Mesendoderm (in vitro differentiated cells): ENCODE measurements at regions not wholly inside any gene's neighbourhood (a gene's known extent, or its start where the extent isn't known, plus 50 kb on each side); places are given as distances from the start of the nearest gene placed in this dataset.

Source experiments
- DNase-seq: peaks from one replicate; pipeline ENCODE4 v3.0.0; 2013
- H2AK5ac ChIP-seq: 2 replicates; pipeline ENCODE4 v1.6.1; 2013; ENCODE audit warnings: low read length, inconsistent platforms
- H2BK120ac ChIP-seq: 2 replicates; pipeline ENCODE4 v1.6.1; 2013; ENCODE audit warnings: low read depth, mild to moderate bottlenecking, low read length, moderate library complexity, mixed read lengths
- H2BK15ac ChIP-seq: replicated peaks from 2 replicates; pipeline ENCODE4 v1.6.1; 2013; ENCODE audit warnings: low read depth, mild to moderate bottlenecking, moderate library complexity
- H2BK5ac ChIP-seq: 2 replicates; pipeline ENCODE4 v1.6.1; 2013; ENCODE audit warnings: low read length, inconsistent platforms
- H3K18ac ChIP-seq: 2 replicates; pipeline ENCODE4 v1.6.1; 2013; ENCODE audit warnings: mild to moderate bottlenecking, low read length, mixed read lengths
- H3K23ac ChIP-seq: one replicate; pipeline ENCODE4 v1.6.1; 2013; ENCODE audit warnings: low read length
- H3K27ac ChIP-seq: 2 replicates; pipeline ENCODE4 v1.5.1; 2013; ENCODE audit warnings: low read depth, mild to moderate bottlenecking, inconsistent platforms, low read length, moderate library complexity
- H3K27me3 ChIP-seq: 2 replicates; pipeline ENCODE4 v1.6.1; 2013; ENCODE audit warnings: low read length, control low read depth, mild to moderate bottlenecking, inconsistent platforms; ENCODE audit not compliant: insufficient read depth, poor library complexity
- H3K36me3 ChIP-seq: 2 replicates; pipeline ENCODE4 v1.6.1; 2013; ENCODE audit warnings: low read length, inconsistent platforms; ENCODE audit not compliant: control insufficient read depth, insufficient read depth
- H3K4ac ChIP-seq: one replicate; pipeline ENCODE4 v1.6.1; 2013; ENCODE audit warnings: low read depth, mild to moderate bottlenecking, low read length, moderate library complexity
- H3K4me1 ChIP-seq: 2 replicates; pipeline ENCODE4 v1.6.1; 2013; ENCODE audit warnings: low read depth, low read length, inconsistent platforms; ENCODE audit not compliant: control insufficient read depth
- H3K4me2 ChIP-seq: 2 replicates; pipeline ENCODE4 v1.6.1; 2013; ENCODE audit warnings: low read length
- H3K4me3 ChIP-seq: 2 replicates; pipeline ENCODE4 v1.5.1; 2013; ENCODE audit warnings: mild to moderate bottlenecking, low read length
- H3K56ac ChIP-seq: one replicate; pipeline ENCODE4 v1.6.1; 2013; ENCODE audit warnings: low read length
- H3K79me1 ChIP-seq: 2 replicates; pipeline ENCODE4 v1.6.1; 2013; ENCODE audit warnings: low read length, inconsistent platforms
- H3K79me2 ChIP-seq: 2 replicates; pipeline ENCODE4 v1.6.1; 2013; ENCODE audit warnings: mild to moderate bottlenecking, low read length; ENCODE audit not compliant: control insufficient read depth, insufficient read depth
- H3K9ac ChIP-seq: 2 replicates; pipeline ENCODE4 v1.6.1; 2013; ENCODE audit warnings: low read length, inconsistent platforms
- H4K5ac ChIP-seq: one replicate; pipeline ENCODE4 v1.6.1; 2013; ENCODE audit warnings: low read length
- H4K8ac ChIP-seq: one replicate; pipeline ENCODE4 v1.6.1; 2013; ENCODE audit warnings: low read depth, mild to moderate bottlenecking, control low read depth, low read length, moderate library complexity
- WGBS: extraction: QIAGEN DNeasy Blood & Tissue Kit; methylation state at CpG from one replicate; pipeline ENCODE4 v1.1.7; 2013; ENCODE audit warnings: low lambda C conversion rate, missing lambda C conversion rate; ENCODE audit not compliant: insufficient coverage; ENCODE audit errors: extremely low coverage; 5-methylcytosine and 5-hydroxymethylcytosine counted together

- no peak for DNase-seq
- Histone ChIP-seq H3K79me1 (no peaks in the 10 kb centered on the region), H3K27me3 (no peaks in the 10 kb centered on the region), H4K5ac (no peak overlapping the region), H2BK5ac (no peak overlapping the region), H3K79me2 (no peaks in the 10 kb centered on the region), H3K23ac (no peak overlapping the region), H2BK120ac (no peak overlapping the region), H3K56ac (no peak overlapping the region), H3K4me1 (no peaks in the 10 kb centered on the region), H3K36me3 (no peaks in the 10 kb centered on the region), H3K4ac (no peak overlapping the region), H3K18ac (no peak overlapping the region), H2BK15ac (no peak overlapping the region), H2AK5ac (no peak overlapping the region), H4K8ac (no peak overlapping the region), H3K9ac (no peak overlapping the region), H3K4me2 (no peak overlapping the region), H3K27ac (no peak overlapping the region), H3K4me3 (no peak overlapping the region)
- WGBS = no CpG with 5 or more reads among the region's 2 CpGs
These were observed 1504.8 kb downstream of the BRD1 start for GRCh38 chr22:48322907-48323306.

GRCh38 chr22:48321986-48322545 is 1505.6 kb downstream of the BRD1 start:
- no peak overlapping the region for H3K4ac ChIP-seq
- no peaks in the 10 kb centered on the region for H3K4me1 ChIP-seq
- no peaks in the 10 kb centered on the region for H3K79me2 ChIP-seq
- no peak overlapping the region for H3K56ac ChIP-seq
- no peak overlapping the region for H2AK5ac ChIP-seq
- no peaks in the 10 kb centered on the region for H3K36me3 ChIP-seq
- H3K27ac ChIP-seq = no peak overlapping the region
- no peak overlapping the region for H3K9ac ChIP-seq
- H4K5ac ChIP-seq = no peak overlapping the region
- DNase-seq = no peak
- H3K4me3 ChIP-seq = no peak overlapping the region
- H3K18ac ChIP-seq = no peak overlapping the region
- H2BK15ac ChIP-seq = no peak overlapping the region
- H3K4me2 ChIP-seq = no peak overlapping the region
- no peak overlapping the region for H4K8ac ChIP-seq
- H2BK120ac ChIP-seq = no peak overlapping the region
- no peaks in the 10 kb centered on the region for H3K27me3 ChIP-seq
- no peak overlapping the region for H3K23ac ChIP-seq
- H3K79me1 ChIP-seq = no peaks in the 10 kb centered on the region
- WGBS = no CpG with 5 or more reads among the region's 9 CpGs
- H2BK5ac ChIP-seq = no peak overlapping the region

GRCh38 chr22:48320683-48321451 is 1506.8 kb downstream of the BRD1 start:
- Histone ChIP-seq H3K18ac (no peak overlapping the region), H3K56ac (no peak overlapping the region), H2BK120ac (no peak overlapping the region), H3K4ac (no peak overlapping the region), H3K27ac (no peak overlapping the region), H3K23ac (no peak overlapping the region), H2AK5ac (no peak overlapping the region), H3K9ac (no peak overlapping the region), H3K4me1 (no peaks in the 10 kb centered on the region), H3K4me3 (no peak overlapping the region), H2BK5ac (no peak overlapping the region), H3K36me3 (no peaks in the 10 kb centered on the region), H2BK15ac (no peak overlapping the region), H3K27me3 (no peaks in the 10 kb centered on the region), H3K79me1 (no peaks in the 10 kb centered on the region), H4K8ac (no peak overlapping the region), H3K79me2 (no peaks in the 10 kb centered on the region), H3K4me2 (no peak overlapping the region), H4K5ac (no peak overlapping the region)
- no CpG with 5 or more reads among the region's 18 CpGs for WGBS
- no peak for DNase-seq

- WGBS = no CpG with 5 or more reads among the region's 13 CpGs
- H3K4ac ChIP-seq = no peak overlapping the region
These were observed 1507.5 kb downstream of the BRD1 start for GRCh38 chr22:48320048-48320682.

GRCh38 chr22:48319321-48320047 is 1508.2 kb downstream of the BRD1 start:
- Histone ChIP-seq H3K27me3 (no peaks in the 10 kb centered on the region), H3K23ac (no peak overlapping the region), H3K79me1 (no peaks in the 10 kb centered on the region), H3K4me1 (no peaks in the 10 kb centered on the region), H3K9ac (no peak overlapping the region), H2BK15ac (no peak overlapping the region), H3K56ac (no peak overlapping the region), H2BK5ac (no peak overlapping the region), H3K4me3 (no peak overlapping the region), H4K5ac (no peak overlapping the region), H3K4ac (no peak overlapping the region), H3K79me2 (no peaks in the 10 kb centered on the region), H3K36me3 (no peaks in the 10 kb centered on the region), H3K4me2 (no peak overlapping the region), H4K8ac (no peak overlapping the region), H3K18ac (no peak overlapping the region), H2BK120ac (no peak overlapping the region), H3K27ac (no peak overlapping the region), H2AK5ac (no peak overlapping the region)
- no peak for DNase-seq
- no CpG with 5 or more reads among the region's 14 CpGs for WGBS

More at GRCh38 chr22:48320048-48320682, 1507.5 kb downstream of the BRD1 start:
- Histone ChIP-seq H3K9ac (no peak overlapping the region), H3K18ac (no peak overlapping the region), H3K27ac (no peak overlapping the region), H3K4me3 (no peak overlapping the region), H4K8ac (no peak overlapping the region), H2AK5ac (no peak overlapping the region), H3K79me1 (no peaks in the 10 kb centered on the region), H2BK120ac (no peak overlapping the region), H2BK5ac (no peak overlapping the region), H3K4me2 (no peak overlapping the region), H3K56ac (no peak overlapping the region), H3K79me2 (no peaks in the 10 kb centered on the region), H2BK15ac (no peak overlapping the region), H3K27me3 (no peaks in the 10 kb centered on the region), H3K4me1 (no peaks in the 10 kb centered on the region), H3K23ac (no peak overlapping the region), H3K36me3 (no peaks in the 10 kb centered on the region), H4K5ac (no peak overlapping the region)
- DNase-seq = no peak
